ENCODE measurements at regions not wholly inside any gene's neighbourhood (a gene's known extent, or its start where the extent isn't known, plus 50 kb on each side); places are given as distances from the start of the nearest gene placed in this dataset.

DNA sequence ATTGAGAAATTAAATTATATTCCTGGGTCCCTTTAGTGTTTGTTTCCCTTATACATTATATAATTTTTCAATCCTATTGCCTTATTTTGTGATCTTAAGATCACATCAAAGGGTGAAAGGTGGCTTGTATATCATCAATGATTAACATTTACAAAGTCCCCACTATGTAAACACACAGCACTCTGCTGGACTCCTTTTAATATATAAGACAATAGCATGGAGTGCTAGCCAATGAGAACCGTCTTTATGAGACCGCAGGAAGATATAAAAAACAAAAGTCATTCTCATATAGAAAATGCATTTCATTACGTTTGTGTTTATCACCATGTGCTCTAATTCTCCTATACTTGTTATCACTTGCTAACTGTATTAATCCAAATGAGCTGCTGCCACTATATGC, 108.5 kb downstream of the HOXA1 start:
- TF ChIP-seq, protein P1, sequence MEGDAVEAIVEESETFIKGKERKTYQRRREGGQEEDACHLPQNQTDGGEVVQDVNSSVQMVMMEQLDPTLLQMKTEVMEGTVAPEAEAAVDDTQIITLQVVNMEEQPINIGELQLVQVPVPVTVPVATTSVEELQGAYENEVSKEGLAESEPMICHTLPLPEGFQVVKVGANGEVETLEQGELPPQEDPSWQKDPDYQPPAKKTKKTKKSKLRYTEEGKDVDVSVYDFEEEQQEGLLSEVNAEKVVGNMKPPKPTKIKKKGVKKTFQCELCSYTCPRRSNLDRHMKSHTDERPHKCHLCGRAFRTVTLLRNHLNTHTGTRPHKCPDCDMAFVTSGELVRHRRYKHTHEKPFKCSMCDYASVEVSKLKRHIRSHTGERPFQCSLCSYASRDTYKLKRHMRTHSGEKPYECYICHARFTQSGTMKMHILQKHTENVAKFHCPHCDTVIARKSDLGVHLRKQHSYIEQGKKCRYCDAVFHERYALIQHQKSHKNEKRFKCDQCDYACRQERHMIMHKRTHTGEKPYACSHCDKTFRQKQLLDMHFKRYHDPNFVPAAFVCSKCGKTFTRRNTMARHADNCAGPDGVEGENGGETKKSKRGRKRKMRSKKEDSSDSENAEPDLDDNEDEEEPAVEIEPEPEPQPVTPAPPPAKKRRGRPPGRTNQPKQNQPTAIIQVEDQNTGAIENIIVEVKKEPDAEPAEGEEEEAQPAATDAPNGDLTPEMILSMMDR (IDR thresholded peaks at IDR 0.05), result no peak
- no peak for TF ChIP-seq POLR2A (IDR thresholded peaks at IDR 0.05)

All from uterus (tissue), 2 donors.